ENCODE measurements at regions not wholly inside any gene's neighbourhood (a gene's known extent, or its start where the extent isn't known, plus 50 kb on each side); places are given as distances from the start of the nearest gene placed in this dataset.
A peak's percentile ranks its signal among the peaks of the same experiment; 100 is the strongest.
"Not testable (repeated sequence)": the region's sequence is repeated elsewhere in the genome, so short reads cannot be mapped to it uniquely, and the experiment has no call there.

- no peak for DNase-seq
Measured at GRCh38 chr10:71086439-71087080, 125.8 kb upstream of the UNC5B start.

DNA sequence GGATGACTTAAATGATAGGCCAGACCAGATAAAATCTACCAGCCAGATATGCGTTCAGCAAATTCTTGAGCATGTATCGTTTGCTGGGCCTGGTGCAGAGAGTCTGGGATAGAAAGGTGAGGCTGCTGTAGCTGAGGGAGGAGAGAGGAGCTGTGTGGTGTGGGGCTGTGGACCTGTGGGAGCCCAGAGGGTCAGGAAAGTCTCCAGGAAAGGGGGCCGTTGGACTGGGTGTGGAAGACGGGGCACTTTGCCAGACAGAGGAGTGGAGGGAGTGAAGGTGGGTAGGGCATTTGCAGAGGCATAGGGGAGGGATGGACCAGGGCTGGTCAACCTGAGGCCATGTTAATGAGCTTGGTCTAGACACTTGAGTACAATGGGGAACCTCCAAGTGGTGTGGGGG, 124.7 kb upstream of the UNC5B start:
- no peak for DNase-seq

DNA sequence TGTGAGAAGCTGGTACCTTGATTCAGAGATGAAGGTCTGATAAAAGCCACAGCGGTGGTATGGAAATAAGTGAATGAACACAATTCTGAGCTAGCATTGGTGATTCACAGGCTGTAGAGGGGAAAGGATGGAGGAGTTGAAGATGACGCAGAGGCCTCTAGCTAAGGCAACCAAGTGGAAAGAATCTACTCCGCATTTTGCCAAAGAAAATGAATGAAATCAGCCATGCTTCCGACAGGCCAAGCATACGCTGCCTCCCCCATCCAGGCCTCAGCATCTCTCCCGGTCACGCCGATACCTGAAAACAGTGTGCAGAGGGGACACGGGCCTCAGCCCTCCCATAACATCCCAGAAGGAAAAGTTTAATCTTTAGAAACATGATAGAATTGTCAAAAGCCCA, 124.3 kb upstream of the UNC5B start:
- DNase-seq: no peak

DNA sequence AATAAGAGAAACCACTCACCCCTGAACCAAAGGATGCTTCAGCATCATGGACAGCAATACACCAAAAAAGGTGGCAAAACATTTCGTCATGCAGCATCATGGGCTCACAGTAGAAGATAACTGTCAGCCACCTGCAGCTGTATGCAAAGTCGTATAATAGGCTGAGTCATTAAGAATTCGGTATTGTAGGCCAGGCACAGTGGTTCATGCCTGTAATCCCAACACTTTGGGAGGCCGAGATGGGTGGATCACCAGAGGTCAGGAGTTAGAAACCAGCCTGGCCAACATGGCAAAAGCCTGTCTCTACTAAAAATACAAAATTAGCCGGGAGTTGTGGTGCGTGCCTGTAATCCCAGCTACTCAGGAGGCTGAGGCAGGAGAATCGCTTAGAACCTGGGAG, 123.8 kb upstream of the UNC5B start:
- DNase-seq: not testable (repeated sequence)

GRCh38 chr10:71089162-71089561, 123.2 kb upstream of the UNC5B start:
- no peak for DNase-seq

- no peak for DNase-seq
Measured at GRCh38 chr10:71090330-71090729, 122.0 kb upstream of the UNC5B start.

DNA sequence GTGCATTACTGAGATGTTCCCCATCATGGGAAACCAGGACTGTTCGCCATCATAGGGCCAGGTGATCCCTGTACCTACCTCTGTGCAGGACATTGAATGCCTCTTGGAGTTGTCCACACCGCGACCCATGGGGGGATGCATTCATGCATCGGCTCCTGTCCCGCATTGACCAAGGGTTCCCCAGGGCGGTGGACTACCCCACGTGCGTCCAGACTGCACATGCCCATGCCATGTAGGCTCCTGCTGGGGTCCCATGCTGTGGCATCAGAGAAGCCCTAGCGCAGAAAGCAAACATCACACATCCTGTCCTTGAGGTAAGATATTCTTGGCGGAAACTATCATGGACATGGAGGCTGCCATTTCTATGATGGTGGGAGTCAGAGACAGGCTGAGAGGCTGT, 121.6 kb upstream of the UNC5B start:
- DNase-seq: no peak

DNA sequence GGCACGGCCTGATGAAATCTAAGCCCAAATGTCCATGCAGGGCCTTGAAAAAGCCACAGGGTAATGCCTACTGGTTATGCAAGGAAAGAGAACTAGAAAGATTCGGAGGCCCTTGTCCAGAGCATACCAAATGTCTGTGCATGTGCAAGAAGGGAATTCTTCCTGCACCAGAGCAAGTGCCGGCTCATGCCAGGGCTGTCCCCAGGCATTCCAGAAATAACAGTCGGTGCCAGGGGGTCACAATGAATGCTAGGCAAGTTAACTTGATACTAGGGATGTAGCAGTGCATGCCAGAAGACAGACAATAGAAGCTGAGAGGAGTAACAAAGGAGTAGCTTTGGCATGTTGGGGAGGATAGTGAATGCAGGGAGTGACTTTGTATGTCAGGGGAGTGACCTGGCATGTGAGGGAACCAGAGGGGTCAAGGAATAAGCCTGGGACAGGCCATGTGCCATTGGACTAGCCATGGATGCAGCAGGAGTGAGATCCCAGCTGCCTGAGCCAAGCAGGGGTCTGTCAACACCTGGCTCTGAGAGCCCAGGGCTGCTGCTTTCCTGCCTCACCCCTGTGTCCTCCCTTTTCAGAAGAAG, 119.5 kb upstream of the UNC5B start:
- DNase-seq: no peak

DNA sequence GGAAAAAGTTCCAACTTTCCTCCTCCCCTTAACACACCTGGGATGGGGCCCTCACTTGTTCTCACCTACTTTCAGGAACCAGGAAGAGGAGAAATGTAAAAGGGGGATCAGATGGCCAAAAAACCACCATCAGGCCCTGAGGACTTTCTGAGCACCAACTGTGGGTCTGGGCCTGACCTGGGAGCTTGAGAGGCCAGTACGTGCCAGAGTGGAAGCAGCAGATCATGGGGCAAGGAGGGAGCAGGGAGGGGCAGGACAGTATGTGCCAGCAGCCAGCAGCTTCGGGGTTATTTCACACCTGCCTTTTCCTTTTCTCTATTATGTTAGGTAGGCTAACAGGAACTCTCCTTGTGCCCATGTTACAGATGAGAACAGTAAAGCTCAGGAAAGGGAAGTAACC, 118.8 kb upstream of the UNC5B start:
- no peak for DNase-seq

GRCh38 chr10:71094712-71095390, 117.5 kb upstream of the UNC5B start:
- peak; percentile 31 for DNase-seq

GRCh38 chr10:71099731-71100361, 112.5 kb upstream of the UNC5B start:
- DNase-seq: no peak

DNA sequence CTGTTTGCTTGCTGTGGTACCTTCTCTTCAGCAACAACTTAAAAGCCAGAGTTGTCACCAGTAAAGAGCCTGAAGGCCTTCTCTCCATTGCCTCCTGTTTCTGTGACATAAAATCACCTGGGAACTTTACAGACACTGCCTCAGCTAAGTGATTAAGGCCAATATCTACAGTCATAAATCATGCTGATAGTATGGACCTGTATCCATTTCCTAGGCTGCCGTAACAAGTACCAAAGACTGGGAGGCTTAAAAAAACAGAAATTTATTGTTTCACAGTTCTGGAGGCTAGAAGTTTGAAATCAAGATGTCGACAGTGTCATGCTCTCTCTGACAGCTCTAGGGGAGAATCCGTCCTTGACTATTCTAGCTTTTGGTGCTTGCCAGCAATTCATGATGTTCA, 108.4 kb upstream of the UNC5B start:
- DNase-seq: no peak

DNA sequence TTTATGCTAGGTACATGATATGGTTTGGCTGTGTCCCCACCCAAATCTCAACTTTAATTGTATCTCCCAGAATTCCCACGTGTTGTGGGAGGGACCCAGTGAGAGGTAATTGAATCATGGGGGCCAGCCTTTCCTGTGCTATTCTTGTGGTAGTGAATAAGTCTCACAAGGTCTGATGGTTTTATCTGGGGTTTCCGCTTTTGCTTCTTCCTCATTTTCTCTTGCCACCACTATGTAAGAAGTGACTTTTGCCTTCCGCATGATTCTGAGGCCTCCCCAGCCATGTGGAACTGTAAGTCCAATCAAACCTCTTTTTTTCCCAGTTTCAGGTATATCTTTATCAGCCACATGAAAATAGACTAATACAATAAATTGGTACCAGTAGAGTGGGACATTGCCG, 106.2 kb upstream of the UNC5B start:
- DNase-seq: peak; percentile 71

GRCh38 chr10:71107117-71107516, 105.3 kb upstream of the UNC5B start:
- DNase-seq: not testable (repeated sequence)

GRCh38 chr10:71108042-71108441, 104.3 kb upstream of the UNC5B start:
- DNase-seq: peak; percentile 67

DNA sequence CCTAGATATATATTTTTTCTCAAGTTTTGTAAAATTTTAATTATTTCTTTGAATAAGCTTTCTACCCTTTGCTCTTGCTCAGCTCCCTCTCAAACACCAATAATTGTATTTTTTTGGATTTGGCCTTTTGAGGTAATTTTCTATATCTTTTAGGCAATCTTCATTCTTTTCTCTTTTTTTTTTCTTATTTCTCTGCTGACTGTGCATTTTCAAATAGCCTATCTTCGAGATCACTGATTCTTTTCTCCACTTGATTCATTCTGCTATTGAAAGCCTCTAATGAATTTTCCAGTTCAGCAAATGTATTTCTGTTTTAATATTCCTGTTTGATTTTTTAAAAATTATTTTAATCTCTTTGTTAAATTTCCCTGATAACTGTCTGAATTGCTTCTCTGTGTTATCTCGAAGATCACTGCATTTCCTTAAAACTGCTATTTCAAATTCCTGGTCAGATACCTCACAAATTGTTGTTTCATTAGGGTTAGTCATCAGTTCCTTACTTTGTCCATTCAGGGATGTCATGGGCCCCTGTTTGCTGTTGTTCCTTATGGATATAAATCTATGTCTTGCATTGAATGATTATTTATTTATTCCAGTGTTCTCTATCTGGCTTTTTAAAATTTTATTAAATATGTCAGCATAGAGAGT, 100.1 kb upstream of the UNC5B start:
- no peak for DNase-seq

- DNase-seq: no peak
Measured at GRCh38 chr10:71116426-71116825, 95.9 kb upstream of the UNC5B start.

DNA sequence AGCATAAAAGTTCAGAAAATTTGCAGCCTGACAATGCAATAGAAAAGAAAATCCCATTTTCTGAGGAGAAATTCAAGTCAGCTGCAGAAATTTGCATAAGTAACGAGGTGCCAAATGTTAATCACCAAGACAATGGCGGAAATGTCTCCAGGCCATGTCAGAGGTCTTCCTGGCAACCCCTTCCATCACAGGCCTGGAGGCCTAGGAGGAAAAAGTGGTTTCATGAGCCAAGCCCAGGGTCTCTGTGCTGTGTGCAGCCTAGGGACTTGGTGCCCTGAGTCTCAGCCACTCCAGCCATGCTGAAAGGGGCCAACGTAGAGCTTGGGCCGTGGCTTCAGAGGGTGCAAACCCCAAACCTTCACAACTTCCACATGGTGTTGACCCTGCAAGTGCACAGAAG, 94.8 kb upstream of the UNC5B start:
- not testable (repeated sequence) for DNase-seq

GRCh38 chr10:71123023-71123422, 89.3 kb upstream of the UNC5B start:
- DNase-seq: no peak

- DNase-seq: no peak
Measured at GRCh38 chr10:71124921-71125748, 87.2 kb upstream of the UNC5B start.

DNA sequence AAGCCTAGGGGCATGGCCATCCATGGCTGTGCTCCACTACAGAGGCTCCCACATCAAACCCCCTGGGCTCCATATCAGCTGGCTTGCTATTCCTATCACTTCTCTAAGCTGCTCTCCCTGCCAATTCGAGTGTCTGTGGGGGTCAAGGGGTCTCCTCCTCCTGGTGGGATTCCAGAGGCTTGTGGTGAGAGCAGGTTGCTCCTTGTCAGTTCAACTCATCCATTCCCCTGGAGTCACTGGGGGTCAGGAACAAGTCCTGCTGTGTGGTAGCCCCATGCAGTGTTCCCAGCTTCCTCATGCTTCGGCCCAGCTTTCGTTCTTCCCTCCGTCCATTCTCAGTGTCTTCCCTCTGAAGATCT, 86.6 kb upstream of the UNC5B start:
- DNase-seq: no peak

DNA sequence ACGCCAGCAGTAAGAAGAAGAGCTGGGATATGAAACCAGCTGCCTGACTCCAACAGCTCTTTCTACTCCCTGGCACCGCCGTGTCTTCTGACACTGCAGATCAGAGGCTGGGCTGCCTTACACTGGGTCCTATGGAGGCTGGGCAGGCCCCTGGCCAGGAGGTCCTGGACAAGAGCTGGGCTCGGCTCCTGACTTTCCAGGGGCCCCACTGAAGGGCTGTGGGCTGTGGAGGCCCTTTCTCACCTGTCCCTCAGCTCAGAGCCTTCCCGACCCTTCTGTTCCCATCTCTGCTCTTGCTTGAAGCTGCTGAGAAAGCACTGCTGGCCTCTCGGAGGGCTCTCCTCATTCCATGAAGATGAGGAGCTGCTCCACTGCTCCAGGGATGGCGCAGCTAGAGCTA, 85.9 kb upstream of the UNC5B start:
- DNase-seq: no peak

DNA sequence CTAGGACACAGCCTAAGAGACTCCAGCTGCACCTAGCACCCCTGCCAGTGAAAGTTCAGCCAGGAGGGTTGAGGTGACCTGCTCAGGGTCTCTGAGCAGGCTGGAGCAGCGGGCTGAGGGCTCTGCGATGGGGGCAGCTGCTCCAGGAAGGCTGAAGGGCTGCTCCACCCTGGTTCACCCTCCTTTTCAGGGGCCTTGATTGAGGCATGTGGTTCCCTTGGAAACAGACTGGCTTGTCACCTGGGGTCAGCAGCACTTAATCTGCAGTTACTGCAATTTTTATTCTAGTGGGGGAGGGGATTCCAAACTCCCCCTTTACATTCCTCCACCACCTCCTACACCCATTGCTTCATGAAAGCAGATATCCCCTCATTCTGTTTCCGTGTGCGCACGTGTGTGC, 85.3 kb upstream of the UNC5B start:
- no peak for DNase-seq
